Keratinocyte (primary cell): ENCODE measurements at regions not wholly inside any gene's neighbourhood (a gene's known extent, or its start where the extent isn't known, plus 50 kb on each side); places are given as distances from the start of the nearest gene placed in this dataset.

Experiments used
- EZH2 ChIP-seq: IDR thresholded peaks from one replicate; pipeline ENCODE4 v1.6.1; 2012; ENCODE audit warnings: inconsistent platforms, mild to moderate bottlenecking, low read length, moderate library complexity
- TF ChIP-seq, protein P1 (sequence below), 3 experiments: IDR thresholded peaks in 1 of 3; conservative IDR thresholded peaks in 1 of 3; optimal IDR thresholded peaks in 1 of 3; 2 replicates in 2 of 3; 3 replicates in 1 of 3; pipeline versions ENCODE3 to v1.5.1; 2011; ENCODE audit warnings: low read length in 3 of 3, mild to moderate bottlenecking in 3 of 3, moderate library complexity in 2 of 3, control low read depth in 1 of 3, inconsistent platforms in 1 of 3; ENCODE audit not compliant: insufficient read depth in 2 of 3; ENCODE audit errors: extremely low read depth in 1 of 3

DNA sequence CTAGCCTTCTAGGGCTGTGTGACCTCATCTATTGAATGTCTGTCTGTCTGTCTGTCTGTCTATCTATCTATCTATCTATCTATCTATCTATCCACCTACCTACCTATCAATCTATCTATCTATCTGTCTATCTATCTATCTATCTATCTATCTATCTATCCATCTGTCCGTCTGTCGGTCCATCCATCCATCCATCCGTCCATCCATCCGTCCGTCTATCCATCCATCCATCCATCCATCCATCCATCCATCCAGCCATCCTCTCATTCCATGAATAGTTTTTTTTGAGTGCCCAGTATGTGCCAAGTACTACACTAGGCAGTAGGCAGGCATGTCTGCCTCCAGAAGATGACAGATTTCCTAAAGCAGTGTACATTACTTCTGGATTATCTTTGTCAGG is 122.5 kb downstream of the FOXB1 start:
- TF ChIP-seq, protein P1, sequence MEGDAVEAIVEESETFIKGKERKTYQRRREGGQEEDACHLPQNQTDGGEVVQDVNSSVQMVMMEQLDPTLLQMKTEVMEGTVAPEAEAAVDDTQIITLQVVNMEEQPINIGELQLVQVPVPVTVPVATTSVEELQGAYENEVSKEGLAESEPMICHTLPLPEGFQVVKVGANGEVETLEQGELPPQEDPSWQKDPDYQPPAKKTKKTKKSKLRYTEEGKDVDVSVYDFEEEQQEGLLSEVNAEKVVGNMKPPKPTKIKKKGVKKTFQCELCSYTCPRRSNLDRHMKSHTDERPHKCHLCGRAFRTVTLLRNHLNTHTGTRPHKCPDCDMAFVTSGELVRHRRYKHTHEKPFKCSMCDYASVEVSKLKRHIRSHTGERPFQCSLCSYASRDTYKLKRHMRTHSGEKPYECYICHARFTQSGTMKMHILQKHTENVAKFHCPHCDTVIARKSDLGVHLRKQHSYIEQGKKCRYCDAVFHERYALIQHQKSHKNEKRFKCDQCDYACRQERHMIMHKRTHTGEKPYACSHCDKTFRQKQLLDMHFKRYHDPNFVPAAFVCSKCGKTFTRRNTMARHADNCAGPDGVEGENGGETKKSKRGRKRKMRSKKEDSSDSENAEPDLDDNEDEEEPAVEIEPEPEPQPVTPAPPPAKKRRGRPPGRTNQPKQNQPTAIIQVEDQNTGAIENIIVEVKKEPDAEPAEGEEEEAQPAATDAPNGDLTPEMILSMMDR (optimal IDR thresholded peaks at IDR 0.05 in 1 of 3, IDR thresholded peaks at IDR 0.05 in 1 of 3, conservative IDR thresholded peaks at IDR 0.05 in 1 of 3; ENCODE audit: extremely low read depth in 1 of 3, insufficient read depth in 2 of 3, low read length in 3 of 3) = no peak
- TF ChIP-seq EZH2 = no peak
